Lower leg skin (tissue), 4 donors: ENCODE measurements at regions not wholly inside any gene's neighbourhood (a gene's known extent, or its start where the extent isn't known, plus 50 kb on each side); places are given as distances from the start of the nearest gene placed in this dataset.

Experiments used
- DNase-seq, 2 donors: peaks; one replicate each; pipeline ENCODE4 v3.0.0-alpha.2; 2019; ENCODE audit warnings: low spot score in 2 of 2
- H3K4me3 ChIP-seq: fragments of 200-600 bp; sonication (generic); 2 replicates; pipeline ENCODE4 v1.5.1; 2017; ENCODE audit warnings: mild to moderate bottlenecking, low read depth; ENCODE audit not compliant: poor library complexity, severe bottlenecking
- CTCF ChIP-seq, 3 donors: fragments of 450-650 bp; IDR thresholded peaks; one replicate each; pipeline ENCODE4 v1.5.1; 2016; ENCODE audit warnings: antibody characterized with exemption in 3 of 3, mild to moderate bottlenecking in 3 of 3, moderate library complexity in 2 of 3
- POLR2A ChIP-seq, 2 donors: fragments of 450-650 bp; IDR thresholded peaks; one replicate each; pipeline ENCODE4 v1.6.1; 2016 to 2017; ENCODE audit warnings: antibody characterized with exemption in 2 of 2, mild to moderate bottlenecking in 1 of 2, moderate library complexity in 1 of 2
- WGBS, 2 donors: methylation state at CpG; one replicate each; pipeline ENCODE4 v1.1.5; 2018; 5-methylcytosine and 5-hydroxymethylcytosine counted together
- intact Hi-C: fragments of 100-400 bp; cut with DNase I; formaldehyde crosslinking; loops from one replicate; pipeline ENCODE4 v1.15.0; 2023; ENCODE audit warnings: low total_unique reads

- no peak for DNase-seq
- no peak overlapping the region for H3K4me3 ChIP-seq
- intact Hi-C loops, result no loop called here
- TF ChIP-seq POLR2A (IDR thresholded peaks at IDR 0.05), result no peak
- TF ChIP-seq CTCF (IDR thresholded peaks at IDR 0.05), result no peak
- 63 to 80% methylated on average over 1 of the region's 1 CpG for WGBS, 2 donors
Measured at GRCh38 chr13:86447479-86447878, 648.3 kb upstream of the SLITRK6 start.

GRCh38 chr13:86462011-86462410 is 662.8 kb upstream of the SLITRK6 start:
- DNase-seq, result no peak
- intact Hi-C loops, result no loop called here
- no peak for TF ChIP-seq CTCF (IDR thresholded peaks at IDR 0.05)
- TF ChIP-seq POLR2A (IDR thresholded peaks at IDR 0.05), result no peak
- H3K4me3 ChIP-seq, result no peak overlapping the region

- TF ChIP-seq POLR2A (IDR thresholded peaks at IDR 0.05) (no peak), CTCF (IDR thresholded peaks at IDR 0.05) (no peak)
- 44 to 56% methylated on average over 3 of the region's 3 CpGs for WGBS, 2 donors
- intact Hi-C loops, result no loop called here
- H3K4me3 ChIP-seq, result no peak overlapping the region
- no peak for DNase-seq
Measured at GRCh38 chr13:86464193-86464592, 665.0 kb upstream of the SLITRK6 start.

GRCh38 chr13:86474971-86475370 is 675.8 kb upstream of the SLITRK6 start:
- H3K4me3 ChIP-seq, result no peak overlapping the region
- DNase-seq, result no peak
- intact Hi-C loops, result no loop called here
- WGBS, 2 donors, result 91 to 94% methylated on average over 1 of the region's 1 CpG
- TF ChIP-seq CTCF (IDR thresholded peaks at IDR 0.05) (no peak), POLR2A (IDR thresholded peaks at IDR 0.05) (no peak)

GRCh38 chr13:86476656-86477055 is 677.4 kb upstream of the SLITRK6 start:
- TF ChIP-seq POLR2A (IDR thresholded peaks at IDR 0.05) (no peak), CTCF (IDR thresholded peaks at IDR 0.05) (no peak)
- intact Hi-C loops, result no loop called here
- WGBS, 2 donors, result 87 to 88% methylated on average over 5 of the region's 5 CpGs
- DNase-seq, result no peak
- H3K4me3 ChIP-seq, result no peak overlapping the region

- WGBS, 2 donors, result 65 to 70% methylated on average over 3 of the region's 3 CpGs
- no peak for DNase-seq
- no peak for TF ChIP-seq POLR2A (IDR thresholded peaks at IDR 0.05)
- H3K4me3 ChIP-seq, result no peak overlapping the region
- intact Hi-C loops, result no loop called here
Measured at GRCh38 chr13:86486582-86486981, 687.4 kb upstream of the SLITRK6 start.
